GM12872 (cell line): ENCODE measurements at regions not wholly inside any gene's neighbourhood (a gene's known extent, or its start where the extent isn't known, plus 50 kb on each side); places are given as distances from the start of the nearest gene placed in this dataset.

ENCODE experiments used
- TF ChIP-seq, protein P1 (sequence below): IDR thresholded peaks from 3 replicates; pipeline ENCODE4 v1.5.1; 2011; ENCODE audit warnings: low read depth, mild to moderate bottlenecking, low read length, moderate library complexity; ENCODE audit not compliant: insufficient read depth

DNA sequence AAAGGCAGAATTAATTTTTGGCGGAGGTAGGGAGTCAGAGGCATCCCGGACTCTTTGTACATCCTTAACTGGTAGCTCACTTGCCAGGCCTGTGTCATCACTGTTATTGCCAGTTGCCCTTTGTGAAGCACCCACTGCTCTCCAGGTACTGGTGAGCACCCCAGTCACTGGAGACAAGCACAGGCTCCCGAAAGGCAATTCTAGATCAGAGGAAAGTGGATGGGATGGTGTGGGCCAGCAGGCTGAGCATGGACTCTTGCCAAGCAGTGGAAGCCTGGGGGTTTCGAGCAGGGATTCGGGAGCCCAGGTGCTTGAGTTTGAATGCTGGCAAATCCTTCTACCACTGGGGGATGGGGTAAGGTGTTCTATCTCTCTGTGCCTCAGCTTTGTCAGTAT, 551.1 kb downstream of the MATN1 start:
- TF ChIP-seq, protein P1, sequence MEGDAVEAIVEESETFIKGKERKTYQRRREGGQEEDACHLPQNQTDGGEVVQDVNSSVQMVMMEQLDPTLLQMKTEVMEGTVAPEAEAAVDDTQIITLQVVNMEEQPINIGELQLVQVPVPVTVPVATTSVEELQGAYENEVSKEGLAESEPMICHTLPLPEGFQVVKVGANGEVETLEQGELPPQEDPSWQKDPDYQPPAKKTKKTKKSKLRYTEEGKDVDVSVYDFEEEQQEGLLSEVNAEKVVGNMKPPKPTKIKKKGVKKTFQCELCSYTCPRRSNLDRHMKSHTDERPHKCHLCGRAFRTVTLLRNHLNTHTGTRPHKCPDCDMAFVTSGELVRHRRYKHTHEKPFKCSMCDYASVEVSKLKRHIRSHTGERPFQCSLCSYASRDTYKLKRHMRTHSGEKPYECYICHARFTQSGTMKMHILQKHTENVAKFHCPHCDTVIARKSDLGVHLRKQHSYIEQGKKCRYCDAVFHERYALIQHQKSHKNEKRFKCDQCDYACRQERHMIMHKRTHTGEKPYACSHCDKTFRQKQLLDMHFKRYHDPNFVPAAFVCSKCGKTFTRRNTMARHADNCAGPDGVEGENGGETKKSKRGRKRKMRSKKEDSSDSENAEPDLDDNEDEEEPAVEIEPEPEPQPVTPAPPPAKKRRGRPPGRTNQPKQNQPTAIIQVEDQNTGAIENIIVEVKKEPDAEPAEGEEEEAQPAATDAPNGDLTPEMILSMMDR: no peak

- TF ChIP-seq, protein P1: no peak
These were observed 551.7 kb downstream of the MATN1 start for GRCh38 chr1:30171537-30172298.

- TF ChIP-seq, protein P1: no peak
These were observed 554.1 kb downstream of the MATN1 start for GRCh38 chr1:30169269-30169668.

DNA sequence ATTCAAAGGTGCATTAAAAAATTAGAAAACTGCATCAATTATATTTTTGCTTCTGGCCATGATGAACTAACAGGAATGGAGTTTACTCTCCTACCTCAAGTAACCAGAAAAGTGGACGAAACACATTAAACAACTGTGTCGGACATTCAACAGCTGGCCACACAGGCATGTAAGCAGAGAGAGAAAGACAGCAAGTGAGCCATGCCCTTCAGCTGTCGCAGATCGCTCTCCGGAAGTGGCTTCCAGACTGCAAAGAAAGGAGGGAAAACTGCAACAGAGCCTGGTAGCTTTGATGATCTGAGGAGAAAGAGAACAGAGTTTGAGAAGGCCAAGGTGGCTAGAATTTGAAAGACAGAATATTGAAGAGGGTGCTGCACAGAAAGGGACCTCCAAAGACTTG, 557.2 kb downstream of the MATN1 start:
- TF ChIP-seq, protein P1: no peak

DNA sequence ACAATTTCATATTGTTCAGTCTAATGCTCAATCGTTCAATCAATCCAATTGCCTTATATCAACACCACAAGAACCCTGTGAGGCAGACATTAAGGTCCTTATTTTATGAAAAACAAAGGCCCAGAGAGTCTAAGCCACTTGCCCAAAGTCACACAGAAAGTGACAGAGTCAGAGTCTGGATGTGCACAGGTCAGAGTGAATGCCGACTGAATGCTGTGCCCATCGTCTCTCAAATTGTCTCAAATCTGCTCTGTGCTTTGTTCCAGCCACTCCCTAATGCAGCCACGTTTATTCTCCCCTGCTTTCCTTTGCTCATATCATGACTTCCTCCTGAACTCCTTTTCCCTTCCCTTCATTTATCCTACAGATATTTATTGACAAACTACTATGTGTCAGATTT, 558.3 kb downstream of the MATN1 start:
- TF ChIP-seq, protein P1: no peak

DNA sequence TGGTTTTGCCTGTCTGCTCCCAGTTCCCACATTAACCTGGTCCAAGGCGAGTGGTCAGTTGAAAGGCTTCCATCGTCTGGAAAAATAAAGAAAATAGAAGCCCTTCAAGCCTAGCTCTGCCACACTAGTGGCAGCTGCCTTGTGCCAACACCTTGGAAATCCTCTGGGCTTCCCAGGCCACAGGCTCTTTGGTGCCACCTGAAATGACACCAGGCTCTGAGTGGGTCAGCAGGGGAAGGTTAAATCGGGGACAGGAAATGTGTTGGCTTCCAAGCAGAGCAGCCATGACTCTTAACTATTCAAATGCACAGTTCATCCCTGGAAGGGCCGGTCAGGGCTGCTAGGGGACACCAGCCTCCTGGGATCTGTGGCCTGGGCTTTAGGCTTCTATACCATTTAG, 558.7 kb downstream of the MATN1 start:
- TF ChIP-seq, protein P1: no peak

DNA sequence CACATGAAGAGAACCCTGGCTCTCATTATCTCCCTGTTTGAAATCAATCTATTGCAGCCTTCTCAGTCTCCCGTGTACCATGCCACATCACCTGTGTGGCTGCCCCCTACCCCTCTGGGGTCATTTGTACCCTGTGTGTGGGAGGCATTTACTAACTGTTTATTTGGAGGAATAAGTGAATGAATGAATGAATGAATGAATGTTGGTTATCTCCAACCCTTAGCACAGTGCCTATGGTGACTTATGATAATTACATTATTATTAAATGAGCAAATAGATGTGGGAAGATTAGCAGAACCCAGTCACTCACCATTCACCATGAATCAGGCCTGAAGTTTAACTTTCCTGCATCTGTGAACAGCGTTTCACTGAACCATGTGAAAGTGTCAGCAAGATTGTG, 560.8 kb downstream of the MATN1 start:
- TF ChIP-seq, protein P1: no peak
